Left renal cortex interstitium (tissue), 4 donors: ENCODE measurements at regions not wholly inside any gene's neighbourhood (a gene's known extent, or its start where the extent isn't known, plus 50 kb on each side); places are given as distances from the start of the nearest gene placed in this dataset.
"Not testable (repeated sequence)": the region's sequence is repeated elsewhere in the genome, so short reads cannot be mapped to it uniquely, and the experiment has no call there.

Experiments used
- DNase-seq, 4 donors: peaks; one replicate each; pipeline ENCODE4 v3.0.0-alpha.2; 2013; ENCODE audit warnings: low read depth in 4 of 4, low spot score in 2 of 4, missing footprints in 1 of 4

DNA sequence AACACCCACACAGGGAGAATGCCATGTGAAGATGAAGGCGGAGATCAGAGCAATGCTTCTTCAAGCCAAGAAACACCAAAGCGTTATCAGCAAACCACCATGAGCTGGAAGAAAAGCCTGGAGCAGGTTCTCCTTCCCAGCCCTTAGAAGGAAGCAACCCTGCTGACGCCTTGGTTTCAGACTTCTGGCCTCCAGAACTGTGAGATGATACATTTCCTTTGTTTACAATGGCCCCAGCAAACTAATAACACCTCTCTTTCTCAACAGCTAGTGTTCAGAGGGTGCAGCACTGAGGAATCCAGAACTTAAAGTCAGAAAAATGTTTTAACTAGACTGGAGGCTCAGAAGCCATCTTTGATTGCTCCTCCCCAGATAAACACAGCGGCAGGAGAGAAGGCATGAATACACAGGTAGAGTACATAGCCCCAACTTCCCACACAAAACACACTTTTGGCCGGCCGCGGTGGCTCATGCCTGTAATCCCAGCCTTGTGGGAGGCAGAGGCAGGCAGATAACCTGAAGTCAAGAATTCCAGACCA, 132.4 kb upstream of the LPP start:
- no peak for DNase-seq

DNA sequence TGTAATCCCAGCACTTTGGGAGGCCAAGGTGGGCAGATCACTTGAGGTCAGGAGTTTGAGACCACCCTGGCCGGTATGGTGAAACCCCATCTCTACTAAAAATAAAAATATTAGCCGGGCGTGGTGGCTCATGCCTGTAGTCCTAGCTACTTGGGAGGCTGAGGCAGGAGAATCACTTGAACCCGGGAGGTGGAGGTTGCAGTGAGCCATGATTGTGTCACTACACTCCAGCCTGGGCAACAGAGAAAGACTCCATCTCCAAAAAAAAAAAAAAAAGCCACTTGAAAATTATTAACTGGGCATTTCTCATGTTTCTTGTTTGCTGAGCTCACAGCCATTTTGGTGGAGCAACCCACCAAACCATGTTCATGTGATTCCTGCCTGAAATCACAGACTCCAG, 131.1 kb upstream of the LPP start:
- not testable (repeated sequence) for DNase-seq

DNA sequence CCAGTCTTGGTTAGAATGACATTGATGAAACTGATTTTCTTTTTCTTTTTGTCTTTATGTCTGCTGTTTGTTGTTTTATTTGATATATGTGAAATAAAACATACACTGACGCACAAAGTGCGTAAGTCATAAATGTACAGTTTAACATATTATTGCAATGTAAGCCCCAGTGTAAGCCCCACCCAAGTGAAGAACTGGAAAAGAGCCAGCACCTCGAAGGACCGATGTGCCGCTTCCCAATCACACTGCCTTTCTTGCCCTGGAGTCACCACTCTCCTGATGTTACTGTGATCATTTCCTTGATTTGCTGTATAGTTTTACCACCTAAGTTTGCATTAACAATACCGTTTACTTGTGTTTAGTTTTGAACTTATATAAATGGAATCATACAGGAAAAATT, 128.4 kb upstream of the LPP start:
- DNase-seq: no peak

DNA sequence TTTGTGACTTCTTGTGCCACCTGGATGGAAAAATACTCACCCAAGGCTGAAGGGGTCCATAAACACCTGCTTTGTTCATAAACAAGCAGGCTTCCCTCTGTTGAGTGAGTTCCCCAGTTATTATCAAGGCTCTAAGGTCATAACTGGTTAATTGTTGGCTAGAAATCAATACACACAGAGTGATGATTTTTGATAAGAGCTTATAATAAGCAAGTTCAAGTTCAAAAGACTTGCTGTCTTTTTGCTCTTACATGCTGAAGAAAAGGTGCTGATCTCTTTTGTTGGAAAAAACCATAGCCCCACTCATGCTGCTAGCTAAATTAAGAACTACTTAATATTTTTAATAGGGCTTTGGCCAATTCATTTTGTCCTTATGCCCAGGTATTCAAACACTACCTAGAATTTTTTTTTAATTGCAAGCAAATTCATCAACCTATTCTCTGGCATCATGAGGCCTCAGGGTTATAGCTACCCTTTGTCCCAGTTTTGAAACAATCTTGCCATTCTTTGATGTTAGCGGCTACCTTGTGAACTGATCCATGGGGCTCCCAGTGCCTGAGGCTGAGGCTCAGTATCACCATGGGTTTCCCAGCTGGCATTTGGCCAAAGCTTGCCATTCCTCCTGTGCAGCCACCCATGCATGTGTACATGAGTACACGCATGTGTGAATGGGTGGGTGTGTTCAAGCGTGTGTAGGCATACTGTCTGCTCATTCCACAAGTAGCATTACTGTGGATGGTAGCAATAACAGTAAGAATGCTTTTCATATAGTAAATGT, 127.6 kb upstream of the LPP start:
- DNase-seq: peak; percentile 52 to 82 (median 68)

DNA sequence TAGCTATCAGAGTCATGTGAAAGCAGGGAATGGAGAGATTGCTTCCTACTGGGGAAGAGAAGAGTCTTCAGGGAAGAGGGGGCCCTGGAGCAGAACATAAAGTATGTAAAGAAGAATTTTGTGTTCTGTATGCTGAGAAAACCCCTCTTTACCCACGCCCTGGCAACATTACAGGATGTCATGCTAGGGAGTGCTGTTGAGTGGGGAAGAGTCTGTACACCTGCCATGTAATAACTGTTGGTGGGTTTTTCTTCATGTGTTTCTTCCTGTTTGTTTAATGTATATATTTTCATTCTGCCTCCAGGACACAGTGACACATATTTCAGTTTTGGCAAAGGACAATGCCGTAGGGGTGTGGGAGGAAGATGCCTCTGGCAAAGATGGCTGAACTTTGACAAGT, 122.8 kb upstream of the LPP start:
- no peak for DNase-seq

DNA sequence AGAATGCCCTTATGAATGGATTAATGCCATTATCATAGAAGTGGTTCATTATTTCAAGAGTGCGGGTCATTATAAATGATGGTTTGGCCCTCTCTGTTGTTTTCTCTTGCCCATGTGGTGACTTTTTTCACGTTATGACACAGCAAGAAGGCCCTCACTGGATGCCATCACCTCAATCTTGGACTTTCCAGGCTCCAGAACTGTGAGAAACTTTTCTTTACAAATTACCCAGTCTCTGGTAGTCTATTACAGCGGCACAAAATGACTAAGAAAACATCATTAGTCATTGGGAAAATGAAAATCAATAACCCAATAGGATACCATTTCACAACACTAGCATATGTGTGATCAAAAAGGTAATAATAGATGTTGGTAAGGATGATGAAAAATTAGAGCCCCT, 119.0 kb upstream of the LPP start:
- DNase-seq: no peak

DNA sequence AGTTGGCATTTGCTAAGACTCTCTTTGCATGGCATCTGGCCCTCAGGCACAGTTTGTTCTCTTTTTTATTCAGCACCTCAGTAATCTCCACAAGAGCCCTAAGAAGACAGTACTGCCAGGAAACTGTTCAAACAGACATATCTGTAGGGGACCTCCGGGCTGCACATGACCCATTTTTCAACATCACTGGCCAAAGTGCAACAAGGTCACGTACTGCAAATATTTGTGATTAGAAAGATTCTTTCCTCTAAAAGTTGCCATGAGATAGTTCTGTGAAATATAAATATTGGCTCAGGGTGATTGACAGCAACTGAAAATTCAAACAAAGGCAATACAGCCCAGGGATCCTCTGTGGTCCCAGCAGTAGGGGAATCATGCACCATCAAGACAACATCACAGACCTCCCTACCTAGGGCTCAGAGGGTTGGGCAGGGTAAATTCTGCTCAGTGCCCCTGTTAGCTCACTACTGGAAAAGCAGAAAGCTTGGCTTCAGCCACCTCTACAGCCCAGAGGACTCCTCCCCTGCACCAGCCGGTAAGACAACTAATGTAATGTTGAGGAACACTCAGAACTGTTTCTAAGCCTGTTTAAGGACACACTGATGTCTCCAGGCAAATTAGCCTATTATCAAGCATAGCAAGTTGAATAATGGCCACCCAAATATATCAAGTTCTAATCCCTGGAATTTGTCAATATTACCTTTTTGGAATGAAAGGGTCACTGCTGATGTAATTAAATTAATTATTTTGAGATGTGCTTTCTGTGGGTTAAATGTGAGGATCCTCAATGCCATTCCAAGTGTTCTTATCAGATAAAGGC, 117.4 kb upstream of the LPP start:
- DNase-seq: no peak

DNA sequence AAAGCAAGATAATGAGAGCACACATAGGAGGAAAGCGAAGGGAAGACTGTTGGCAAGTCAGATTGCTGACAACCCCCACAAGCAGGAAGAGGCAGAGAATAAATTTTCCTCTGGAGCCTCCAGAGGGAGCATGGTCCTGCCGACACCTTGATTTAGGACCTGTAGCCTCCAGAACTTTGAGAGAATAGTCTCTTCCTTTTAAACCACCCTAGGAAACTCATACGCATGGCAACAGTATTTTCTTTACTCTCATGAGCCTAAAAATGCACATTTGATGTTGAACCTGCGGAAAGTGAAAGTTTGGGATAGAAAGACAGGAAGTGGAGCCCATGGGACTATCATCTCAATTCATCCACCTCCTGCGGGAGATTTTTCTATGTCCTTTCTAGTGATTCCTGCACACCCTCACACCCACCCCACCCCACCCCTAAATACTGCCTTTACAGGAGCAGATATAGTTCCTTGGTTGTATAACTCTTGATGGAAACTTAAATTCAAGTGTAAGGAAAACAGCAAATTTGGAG, 116.7 kb upstream of the LPP start:
- DNase-seq: peak in 1 of 4 donors; percentile 20

DNA sequence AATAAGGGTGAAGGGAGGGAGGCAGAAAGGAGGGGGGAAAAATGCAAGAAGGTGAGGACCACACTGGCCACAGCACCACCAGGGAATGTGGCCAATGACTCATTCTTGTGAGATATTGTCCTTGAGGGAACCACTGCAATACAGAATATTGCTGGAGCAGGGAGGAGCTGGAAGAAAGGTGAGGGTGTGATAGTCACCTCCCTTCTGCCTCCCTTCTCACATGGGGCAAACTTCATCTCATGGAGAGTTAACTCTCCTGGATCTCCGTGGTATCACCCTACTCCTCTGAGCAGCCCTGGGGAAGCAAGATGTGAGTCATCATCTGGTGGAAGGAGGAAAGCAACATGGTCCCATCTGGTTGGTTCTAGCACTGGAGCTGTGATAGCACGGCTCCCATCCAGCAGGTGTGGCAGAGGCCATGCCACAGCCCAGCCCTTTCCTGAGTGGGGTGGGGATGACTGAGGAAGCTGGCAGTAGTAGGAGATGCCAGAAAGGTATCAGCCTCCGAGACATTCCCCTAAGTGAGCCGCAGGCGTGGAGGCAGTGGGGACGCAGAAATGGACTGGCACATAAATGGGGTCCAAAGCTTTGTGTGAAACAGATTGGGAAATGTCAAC, 115.9 kb upstream of the LPP start:
- no peak for DNase-seq

DNA sequence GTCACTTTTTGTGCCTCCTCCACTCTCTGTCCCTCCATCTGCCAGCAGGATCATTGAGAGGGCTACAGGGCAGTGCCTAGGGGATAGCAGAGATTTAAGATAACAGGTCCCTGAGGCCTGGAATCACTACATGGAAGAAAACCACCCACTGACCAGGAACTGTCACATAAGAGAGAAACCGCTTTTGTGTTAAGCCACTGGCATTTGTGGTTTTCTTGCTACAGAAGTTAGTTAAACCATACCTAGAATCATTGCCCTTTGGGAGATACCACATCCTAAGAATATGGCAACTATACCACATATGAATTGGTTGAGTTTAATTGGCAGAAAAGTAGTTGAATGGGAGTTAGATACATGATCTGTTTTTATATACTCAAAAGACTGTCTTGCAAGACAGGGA, 112.8 kb upstream of the LPP start:
- no peak for DNase-seq

DNA sequence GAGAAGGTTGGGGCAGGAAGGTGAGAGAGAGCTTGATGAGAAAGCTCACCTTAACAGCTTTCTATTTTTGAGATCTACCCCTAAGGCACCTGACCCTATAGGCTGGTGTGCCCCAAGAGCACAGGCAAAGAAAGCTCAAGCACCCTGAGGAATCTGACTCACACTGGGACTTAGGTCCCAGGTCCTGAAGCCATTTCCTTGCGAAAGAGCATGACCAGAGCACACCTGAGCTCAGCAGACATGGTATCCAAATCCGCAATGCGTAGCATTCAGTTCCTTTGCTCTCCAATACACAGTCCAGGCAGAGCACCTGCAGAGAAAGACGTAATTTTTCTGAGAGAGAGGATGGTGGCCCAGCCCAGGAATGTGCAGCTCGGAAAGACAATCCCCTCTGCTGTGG, 112.1 kb upstream of the LPP start:
- DNase-seq: no peak

DNA sequence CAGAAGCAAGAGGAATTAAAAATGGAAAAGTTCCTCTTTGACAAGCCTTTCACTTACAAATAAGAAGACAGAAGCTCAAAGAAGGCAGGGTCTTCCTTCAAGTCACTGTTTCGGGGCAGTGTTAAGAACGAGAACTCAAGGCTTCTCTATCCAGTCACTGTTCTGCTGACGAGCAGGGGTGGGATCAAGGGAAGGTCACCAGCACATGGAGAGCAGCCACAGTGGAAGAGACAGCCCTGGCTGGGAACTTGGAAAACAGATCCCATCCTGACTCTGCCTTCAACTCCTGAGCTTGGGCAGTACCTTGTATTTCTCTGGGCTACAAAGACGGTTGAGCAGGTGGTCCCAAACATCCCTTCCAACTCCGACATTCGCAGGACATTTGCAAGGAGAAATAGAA, 111.5 kb upstream of the LPP start:
- no peak for DNase-seq

DNA sequence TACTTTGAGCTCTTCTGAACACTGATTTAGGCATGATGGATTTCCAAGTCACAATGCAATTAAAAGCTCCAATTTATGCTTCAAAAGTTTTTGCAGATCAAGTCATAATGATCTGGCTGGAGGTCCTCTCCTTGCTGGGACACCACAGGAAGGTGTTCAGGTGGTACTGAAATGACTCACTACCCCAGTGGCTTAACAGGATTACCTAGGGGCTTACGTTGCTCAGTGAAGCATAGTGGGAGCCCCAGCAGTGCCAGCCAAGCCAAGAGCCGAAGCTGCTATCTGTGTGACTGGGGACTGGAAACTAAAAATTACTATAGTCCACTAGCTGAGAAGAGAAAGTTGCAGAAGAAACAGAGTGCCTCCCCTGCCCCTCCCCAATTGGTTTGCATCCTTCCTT, 110.1 kb upstream of the LPP start:
- DNase-seq: no peak

DNA sequence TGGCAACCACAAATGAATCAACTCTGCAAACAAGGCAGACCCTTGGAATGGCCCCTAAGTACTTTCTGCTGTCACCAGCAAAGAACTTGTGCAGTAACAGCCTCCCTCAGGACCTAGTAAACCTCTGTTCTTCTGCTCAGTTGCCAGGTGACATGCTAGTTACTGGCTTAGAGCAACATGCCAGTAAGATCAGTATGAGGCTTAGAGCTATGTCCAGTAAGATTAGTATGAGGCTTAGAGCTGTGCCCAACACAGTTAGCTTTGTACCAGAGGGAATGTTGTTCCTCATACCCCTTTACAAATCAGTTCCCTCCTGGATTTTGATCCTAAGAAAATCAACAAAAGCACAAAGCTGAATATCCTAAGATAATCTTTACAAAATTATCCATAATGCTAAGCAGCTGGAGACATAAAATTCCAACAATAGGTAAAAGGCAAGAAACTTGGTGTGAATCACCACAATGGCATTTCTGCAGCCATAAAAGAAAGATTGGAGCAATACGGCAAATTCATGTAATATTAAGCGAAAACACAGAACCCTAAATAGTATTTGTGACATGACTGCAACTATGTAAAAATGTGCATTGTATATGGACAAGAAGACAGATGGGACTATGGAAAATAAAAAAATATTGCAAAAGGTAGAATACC, 107.3 kb upstream of the LPP start:
- DNase-seq: no peak

DNA sequence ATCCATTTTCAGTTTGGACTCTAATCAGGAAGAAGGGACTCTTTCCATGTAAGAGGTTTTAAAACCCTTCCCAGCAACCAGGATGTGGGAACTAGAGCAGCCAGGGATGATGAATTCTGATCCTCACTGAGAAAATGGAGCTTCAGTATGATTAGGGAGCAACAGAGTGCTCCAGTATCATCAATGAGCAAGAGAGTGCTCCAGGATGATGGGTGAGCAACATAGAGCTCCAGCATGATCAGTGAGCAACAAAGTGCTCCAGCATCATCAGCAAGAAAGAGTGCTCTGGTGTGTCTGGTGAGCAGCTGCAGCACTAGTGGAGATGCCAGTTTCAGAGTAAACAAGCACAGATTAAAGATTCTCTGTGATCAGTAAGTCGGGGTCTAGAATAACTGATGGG, 106.4 kb upstream of the LPP start:
- DNase-seq: no peak

DNA sequence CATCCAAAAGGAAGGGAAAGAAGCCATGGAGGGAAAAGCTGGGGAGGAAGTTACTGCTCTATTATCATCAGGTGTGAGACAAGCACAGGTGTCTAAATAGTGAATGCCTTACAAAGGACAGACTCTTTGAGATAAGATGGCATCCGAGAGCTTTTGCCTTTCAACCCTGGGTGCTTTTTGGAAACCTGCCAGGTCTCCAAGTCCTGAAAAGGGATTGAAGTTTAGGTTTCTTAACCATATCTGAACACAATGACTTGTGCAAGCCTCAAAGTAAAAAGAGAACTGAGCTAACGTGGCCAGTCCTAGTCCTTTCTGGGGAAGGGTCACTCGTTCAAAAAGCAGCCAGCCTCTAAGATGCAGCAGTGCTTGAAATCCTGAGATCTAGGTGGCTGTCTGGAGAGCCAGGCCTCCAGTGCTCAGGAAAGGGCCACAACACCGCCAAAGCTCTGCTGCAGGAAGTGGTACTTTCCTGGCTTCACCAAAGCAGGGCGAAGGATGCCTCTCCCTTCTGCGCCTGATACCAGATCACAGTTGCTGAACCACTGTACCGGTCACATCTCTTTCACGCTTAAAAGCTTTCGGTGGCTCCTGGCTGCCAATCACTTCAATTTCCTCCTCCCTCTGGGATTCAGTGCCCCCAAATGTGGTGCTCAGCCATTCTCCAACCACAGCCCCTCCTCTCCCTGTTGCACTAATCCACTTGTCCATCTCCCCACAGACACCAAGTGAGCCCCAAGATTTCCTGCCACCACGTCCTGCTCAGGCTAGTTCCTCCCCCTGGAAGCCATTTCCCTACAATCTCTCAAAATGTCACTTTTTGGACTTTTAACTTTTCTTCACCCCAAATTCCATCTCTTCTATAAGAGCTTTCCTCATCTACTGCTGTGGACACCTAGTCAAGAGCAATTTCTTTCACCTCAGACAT, 104.1 kb upstream of the LPP start:
- no peak for DNase-seq

DNA sequence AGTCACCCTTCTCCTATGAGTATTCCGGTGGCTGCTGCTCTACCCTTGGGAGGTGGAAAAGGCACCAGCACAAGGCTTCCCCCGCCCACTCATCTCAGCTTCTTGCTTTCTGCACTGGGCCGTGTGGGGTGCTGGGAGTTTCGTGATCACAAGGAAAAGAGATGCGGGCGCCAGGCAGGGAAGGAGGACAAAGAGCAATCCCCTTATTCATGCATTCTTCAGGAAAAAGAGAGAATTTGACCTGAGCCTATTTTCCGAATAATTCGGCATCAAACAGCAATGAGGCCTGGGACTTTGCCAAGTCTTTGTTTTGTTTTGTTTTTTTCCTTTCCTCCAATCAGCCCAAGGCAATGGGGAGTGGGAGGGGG, 102.2 kb upstream of the LPP start:
- peak in 3 of 4 donors; percentile 44 to 61 (median 59) for DNase-seq

DNA sequence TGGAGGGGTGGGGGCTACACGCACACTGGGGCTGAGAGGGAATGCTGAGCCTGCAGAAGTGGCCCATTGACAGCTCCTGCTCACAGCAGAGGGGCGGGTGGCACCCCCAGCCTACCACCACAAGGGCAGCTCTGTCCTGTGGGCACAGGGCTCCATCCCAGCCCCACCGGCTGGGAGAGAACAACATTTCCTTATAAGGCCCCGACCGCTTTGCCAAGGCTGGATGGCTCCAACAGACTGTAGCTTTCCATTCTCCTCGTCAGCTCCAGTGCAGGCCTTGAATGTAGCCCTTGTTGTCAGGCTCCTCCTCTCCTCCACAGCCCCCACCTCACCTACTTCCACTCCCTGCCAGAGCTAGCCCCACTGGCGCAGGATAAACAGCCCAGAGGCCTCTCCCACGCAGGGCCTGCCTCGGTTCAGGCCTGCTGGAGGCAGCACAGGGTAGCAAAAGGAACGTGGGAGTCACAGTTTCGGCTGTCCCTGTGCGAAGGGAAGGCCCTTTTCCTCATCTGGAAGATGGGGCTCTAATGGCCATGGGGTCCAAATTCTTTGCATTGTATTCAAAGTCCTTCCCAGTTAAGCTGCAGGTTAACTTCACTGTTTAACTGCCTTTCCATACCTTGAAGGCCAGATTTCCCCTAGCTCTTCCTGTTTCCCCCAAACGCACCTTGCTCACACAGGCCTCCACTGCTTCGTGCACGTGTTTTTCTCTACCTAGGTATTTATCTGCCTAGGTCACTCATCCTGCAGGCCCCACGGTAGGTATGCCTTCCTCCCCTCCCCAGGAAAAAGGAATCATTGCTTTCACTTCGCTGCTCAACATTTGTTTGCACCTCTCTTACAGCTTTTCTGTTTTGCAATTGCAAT, 101.6 kb upstream of the LPP start:
- peak; percentile 59 to 77 (median 72) for DNase-seq

DNA sequence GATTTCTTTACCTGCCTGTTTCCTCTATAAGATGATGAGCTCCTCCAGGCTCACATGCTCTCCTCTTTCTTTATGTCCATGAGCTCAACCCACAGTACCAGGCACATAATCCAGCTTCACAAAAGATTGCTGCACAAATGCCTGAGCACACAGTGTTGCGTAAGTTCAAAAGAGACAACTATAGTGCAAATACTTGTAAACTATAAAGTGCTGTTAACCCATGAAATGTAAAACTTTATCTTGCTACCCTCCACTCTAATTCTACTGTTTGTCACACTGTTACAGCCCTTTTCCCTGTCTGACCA, 101.0 kb upstream of the LPP start:
- DNase-seq: no peak
